IMR-90 (cell line): ENCODE measurements at regions not wholly inside any gene's neighbourhood (a gene's known extent, or its start where the extent isn't known, plus 50 kb on each side); places are given as distances from the start of the nearest gene placed in this dataset.
A peak's percentile ranks its signal among the peaks of the same experiment; 100 is the strongest.
"Not testable (repeated sequence)": the region's sequence is repeated elsewhere in the genome, so short reads cannot be mapped to it uniquely, and the experiment has no call there.

Source experiments
- ATAC-seq: fragments of 200-7000 bp; cut with Tn5 transposase; 2 replicates; pipeline ENCODE4 v1.9.1; 2020; ENCODE audit warnings: low read depth, mild to moderate bottlenecking, moderate library complexity
- BruUV-seq: library from RNA; stranded (reverse); fragments of 400-500 nt; replicated peaks from 2 replicates; lab custom pipeline; 2021; lab: Mats Ljungman, UMichigan
- CTCF ChIA-PET: fragments of 300-600 bp; formaldehyde crosslinking; extraction: SDS; loops from one replicate; lab custom pipeline; 2021; ENCODE audit warnings: antibody characterized with exemption; lab: Yijun Ruan, JAX
- POLR2A ChIA-PET: fragments of 300-600 bp; sonication (Branson Sonifier 250); formaldehyde crosslinking; loops from one replicate; lab custom pipeline; 2022; ENCODE audit warnings: antibody characterized with exemption; ENCODE audit not compliant: unreplicated experiment; lab: Charles Lee
- DNase-seq: peaks from one replicate; pipeline ENCODE4 v3.0.0; 2013
- H2AFZ ChIP-seq: replicated peaks from 2 replicates; pipeline ENCODE3; 2013; ENCODE audit warnings: low read length, mild to moderate bottlenecking; ENCODE audit not compliant: poor library complexity
- H2AK5ac ChIP-seq: 2 replicates; pipeline ENCODE4 v1.6.1; 2013; ENCODE audit warnings: low read depth, low read length, inconsistent platforms
- H2AK9ac ChIP-seq: replicated peaks from 2 replicates; pipeline ENCODE3; 2013; ENCODE audit warnings: mild to moderate bottlenecking, low read depth, low read length, moderate library complexity; ENCODE audit not compliant: poor library complexity
- H2BK120ac ChIP-seq: 2 replicates; pipeline ENCODE4 v1.6.1; 2013; ENCODE audit warnings: low read depth, low read length, inconsistent platforms
- H2BK15ac ChIP-seq: 3 replicates; pipeline ENCODE4 v1.6.1; 2013; ENCODE audit warnings: low read depth, low read length, inconsistent platforms
- H2BK20ac ChIP-seq: 2 replicates; pipeline ENCODE4 v1.6.1; 2013; ENCODE audit warnings: low read depth, mild to moderate bottlenecking, inconsistent platforms, low read length, moderate library complexity
- H2BK5ac ChIP-seq: 2 replicates; pipeline ENCODE4 v1.6.1; 2013; ENCODE audit warnings: mild to moderate bottlenecking, low read depth, low read length, inconsistent platforms; ENCODE audit not compliant: poor library complexity, severe bottlenecking
- H3K14ac ChIP-seq: replicated peaks from 2 replicates; pipeline ENCODE4 v1.6.1; 2013; ENCODE audit warnings: low read depth, low read length, inconsistent platforms
- H3K18ac ChIP-seq: 2 replicates; pipeline ENCODE4 v1.6.1; 2013; ENCODE audit warnings: low read depth, low read length, control low read depth
- H3K23ac ChIP-seq: 2 replicates; pipeline ENCODE4 v1.6.1; 2013; ENCODE audit warnings: low read depth, low read length, inconsistent platforms
- H3K27ac ChIP-seq: 2 replicates; pipeline ENCODE4 v1.5.1; 2013; ENCODE audit warnings: mild to moderate bottlenecking, control low read depth, low read length; ENCODE audit not compliant: insufficient read depth
- H3K27me3 ChIP-seq: 2 replicates; pipeline ENCODE4 v1.6.1; 2013; ENCODE audit warnings: low read length; ENCODE audit not compliant: control insufficient read depth, insufficient read depth
- H3K36me3 ChIP-seq: 2 replicates; pipeline ENCODE4 v1.6.1; 2013; ENCODE audit warnings: low read length, mixed read lengths; ENCODE audit not compliant: control insufficient read depth, insufficient read depth
- H3K4ac ChIP-seq: 2 replicates; pipeline ENCODE4 v1.6.1; 2013; ENCODE audit warnings: low read depth, low read length, inconsistent platforms
- H3K4me1 ChIP-seq: 2 replicates; pipeline ENCODE4 v1.6.1; 2013; ENCODE audit warnings: low read length, mixed read lengths; ENCODE audit not compliant: control insufficient read depth, insufficient read depth
- H3K4me2 ChIP-seq: 2 replicates; pipeline ENCODE4 v1.6.1; 2013; ENCODE audit warnings: low read depth, mild to moderate bottlenecking, control low read depth, low read length, moderate library complexity
- H3K4me3 ChIP-seq: 2 replicates; pipeline ENCODE4 v1.5.1; 2013; ENCODE audit warnings: low read depth, mild to moderate bottlenecking, control low read depth, low read length, moderate library complexity; ENCODE audit not compliant: insufficient read depth
- H3K56ac ChIP-seq: 2 replicates; pipeline ENCODE4 v1.6.1; 2013; ENCODE audit warnings: low read length, inconsistent platforms; ENCODE audit not compliant: insufficient read depth; ENCODE audit errors: extremely low read depth
- H3K79me1 ChIP-seq, 2 experiments: 2 replicates each; pipeline ENCODE4 v1.6.1; 2013; ENCODE audit warnings: low read length in 2 of 2, inconsistent platforms in 1 of 2, low read depth in 1 of 2
- H3K9ac ChIP-seq: 2 replicates; pipeline ENCODE4 v1.6.1; 2013; ENCODE audit warnings: low read depth, low read length, control low read depth
- H3K9me1 ChIP-seq: 2 replicates; pipeline ENCODE4 v1.6.1; 2013; ENCODE audit warnings: low read length, inconsistent platforms; ENCODE audit not compliant: insufficient read depth
- H3K9me3 ChIP-seq: 2 replicates; pipeline ENCODE4 v1.6.1; 2013; ENCODE audit warnings: low read length; ENCODE audit not compliant: control insufficient read depth, insufficient read depth
- H4K20me1 ChIP-seq: 2 replicates; pipeline ENCODE4 v1.6.1; 2013; ENCODE audit warnings: low read length, inconsistent platforms; ENCODE audit not compliant: insufficient read depth
- H4K5ac ChIP-seq: 2 replicates; pipeline ENCODE4 v1.6.1; 2013; ENCODE audit warnings: mild to moderate bottlenecking, low read depth, low read length, control low read depth
- H4K8ac ChIP-seq, 2 experiments: 2 replicates each; pipeline ENCODE4 v1.6.1; 2013; ENCODE audit warnings: low read depth in 2 of 2, low read length in 2 of 2, control low read depth in 1 of 2, inconsistent platforms in 1 of 2
- H4K91ac ChIP-seq: 2 replicates; pipeline ENCODE4 v1.6.1; 2013; ENCODE audit warnings: low read depth, low read length, inconsistent platforms; ENCODE audit not compliant: insufficient read depth
- RAD21 ChIP-seq: IDR thresholded peaks from 2 replicates; pipeline ENCODE4 v1.6.1; 2012; ENCODE audit warnings: low read length, improper control_type of control experiment
- WGBS, 2 experiments: methylation state at CpG; one replicate each; pipeline versions ENCODE4 v1.1.5 to v1.1.7; 2013; ENCODE audit warnings: missing lambda C conversion rate in 2 of 2; ENCODE audit not compliant: insufficient read length in 1 of 2; ENCODE audit errors: extremely low coverage in 2 of 2; 5-methylcytosine and 5-hydroxymethylcytosine counted together
- dilution Hi-C: fragments of 300-500 bp; cut with HindIII; formaldehyde crosslinking; loops from one replicate; pipeline ENCODE4 v1.14.3; 2018; ENCODE audit warnings: low sequenced_read_pairs; ENCODE audit not compliant: unreplicated experiment
- in situ Hi-C: fragments of 300-500 bp; cut with MboI; formaldehyde crosslinking; loops from 3 replicates; pipeline ENCODE4 v1.14.3; 2019; ENCODE audit warnings: low sequenced_read_pairs, inconsistent platforms, mixed read lengths
- intact Hi-C: fragments of 100-400 bp; cut with micrococcal nuclease; formaldehyde crosslinking; loops from 2 replicates; pipeline ENCODE4 v1.10.0; 2022
- TF ChIP-seq, protein P1 (sequence below): conservative IDR thresholded peaks from 2 replicates; pipeline ENCODE4 v1.5.1; 2012; ENCODE audit warnings: mild to moderate bottlenecking, low read depth, low read length, improper control_type of control experiment

DNA sequence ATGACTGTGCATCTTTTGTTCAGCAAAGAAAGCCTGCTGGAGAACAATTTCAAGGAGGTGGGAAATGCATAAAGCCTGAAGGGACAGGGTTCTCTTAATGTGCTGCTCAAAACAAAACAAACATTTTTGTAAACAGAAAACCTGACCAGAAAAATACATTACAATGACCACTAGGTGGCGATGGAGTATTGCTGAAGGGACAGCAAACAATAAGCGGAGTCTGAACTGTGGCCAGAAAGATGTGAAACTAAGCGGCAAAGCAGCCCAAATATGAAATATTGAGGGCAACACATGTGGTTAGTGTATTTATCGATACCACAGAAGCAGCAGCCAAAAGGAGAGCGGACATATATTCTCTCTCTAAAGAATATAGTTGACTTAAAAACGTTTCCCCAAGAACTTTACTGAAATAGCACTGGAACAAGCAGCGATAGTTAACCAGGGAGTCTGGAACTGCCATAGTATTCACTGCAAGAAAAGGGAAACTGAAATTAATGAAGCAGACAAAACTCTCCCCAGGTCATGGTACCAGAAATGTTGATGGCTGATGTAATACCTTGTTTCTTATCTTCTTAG is 1814.2 kb upstream of the DEFB115 start:
- H2BK5ac ChIP-seq, H2BK15ac ChIP-seq, BruUV-seq, H3K27me3 ChIP-seq, H3K23ac ChIP-seq, H3K4me3 ChIP-seq, H3K4me2 ChIP-seq, H3K14ac ChIP-seq, H3K18ac ChIP-seq, H3K9me3 ChIP-seq, H4K8ac ChIP-seq, H4K91ac ChIP-seq, H2AK9ac ChIP-seq, H2AFZ ChIP-seq, H3K9me1 ChIP-seq, H3K4me1 ChIP-seq, in situ Hi-C loops, H3K27ac ChIP-seq, dilution Hi-C loops, H3K4ac ChIP-seq, H4K5ac ChIP-seq, POLR2A ChIA-PET, H2BK20ac ChIP-seq, H3K79me1 ChIP-seq, H4K20me1 ChIP-seq, H2BK120ac ChIP-seq, H2AK5ac ChIP-seq, H3K36me3 ChIP-seq, intact Hi-C loops, H3K9ac ChIP-seq, H3K56ac ChIP-seq: not testable (repeated sequence)
- WGBS, 2 experiments = no CpG with 5 or more reads among the region's 7 CpGs
- ATAC-seq (peak; percentile 56), DNase-seq (peak; percentile 42)
- CTCF ChIA-PET = interaction anchor here (0.8 kb wide), 1 partner anchor 15 kb away, joined by 3 read pairs; no protein-coding TSS in a partner anchor
- TF ChIP-seq RAD21 = peak; percentile 61
- TF ChIP-seq, protein P1, sequence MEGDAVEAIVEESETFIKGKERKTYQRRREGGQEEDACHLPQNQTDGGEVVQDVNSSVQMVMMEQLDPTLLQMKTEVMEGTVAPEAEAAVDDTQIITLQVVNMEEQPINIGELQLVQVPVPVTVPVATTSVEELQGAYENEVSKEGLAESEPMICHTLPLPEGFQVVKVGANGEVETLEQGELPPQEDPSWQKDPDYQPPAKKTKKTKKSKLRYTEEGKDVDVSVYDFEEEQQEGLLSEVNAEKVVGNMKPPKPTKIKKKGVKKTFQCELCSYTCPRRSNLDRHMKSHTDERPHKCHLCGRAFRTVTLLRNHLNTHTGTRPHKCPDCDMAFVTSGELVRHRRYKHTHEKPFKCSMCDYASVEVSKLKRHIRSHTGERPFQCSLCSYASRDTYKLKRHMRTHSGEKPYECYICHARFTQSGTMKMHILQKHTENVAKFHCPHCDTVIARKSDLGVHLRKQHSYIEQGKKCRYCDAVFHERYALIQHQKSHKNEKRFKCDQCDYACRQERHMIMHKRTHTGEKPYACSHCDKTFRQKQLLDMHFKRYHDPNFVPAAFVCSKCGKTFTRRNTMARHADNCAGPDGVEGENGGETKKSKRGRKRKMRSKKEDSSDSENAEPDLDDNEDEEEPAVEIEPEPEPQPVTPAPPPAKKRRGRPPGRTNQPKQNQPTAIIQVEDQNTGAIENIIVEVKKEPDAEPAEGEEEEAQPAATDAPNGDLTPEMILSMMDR = peak; percentile 56
